H9 (cell line): ENCODE measurements at regions not wholly inside any gene's neighbourhood (a gene's known extent, or its start where the extent isn't known, plus 50 kb on each side); places are given as distances from the start of the nearest gene placed in this dataset.

Experiments
- DNase-seq: peaks from one replicate; pipeline ENCODE4 v3.0.0-alpha.2; 2017
- H2AFZ ChIP-seq: one replicate; pipeline ENCODE4 v1.6.1; 2013; ENCODE audit warnings: mild to moderate bottlenecking, low read length, control low read depth, moderate library complexity
- H2AK5ac ChIP-seq: 2 replicates; pipeline ENCODE4 v1.6.1; 2013; ENCODE audit warnings: low read length, control low read depth, mixed read lengths; ENCODE audit not compliant: insufficient read length
- H2BK120ac ChIP-seq: one replicate; pipeline ENCODE4 v1.6.1; 2013; ENCODE audit warnings: low read depth, mild to moderate bottlenecking, low read length, control low read depth, inconsistent platforms; ENCODE audit not compliant: poor library complexity, severe bottlenecking
- H2BK12ac ChIP-seq: 2 replicates; pipeline ENCODE4 v1.6.1; 2013; ENCODE audit warnings: low read length, control low read depth, mixed read lengths, low read depth; ENCODE audit not compliant: insufficient read length
- H2BK15ac ChIP-seq: 2 replicates; pipeline ENCODE4 v1.6.1; 2013; ENCODE audit warnings: low read depth, low read length, control low read depth
- H2BK20ac ChIP-seq: one replicate; pipeline ENCODE4 v1.6.1; 2013; ENCODE audit warnings: low read depth, mild to moderate bottlenecking, low read length, control low read depth, inconsistent platforms; ENCODE audit not compliant: poor library complexity, severe bottlenecking
- H2BK5ac ChIP-seq: 2 replicates; pipeline ENCODE4 v1.6.1; 2013; ENCODE audit warnings: low read length, control low read depth, mixed read lengths; ENCODE audit not compliant: insufficient read length
- H3K14ac ChIP-seq: 2 replicates; pipeline ENCODE4 v1.6.1; 2013; ENCODE audit warnings: low read length, control low read depth; ENCODE audit not compliant: insufficient read depth
- H3K18ac ChIP-seq: 2 replicates; pipeline ENCODE4 v1.6.1; 2013; ENCODE audit warnings: low read depth, mild to moderate bottlenecking, mixed read lengths, low read length, control low read depth; ENCODE audit not compliant: insufficient read length
- H3K23ac ChIP-seq: 2 replicates; pipeline ENCODE4 v1.6.1; 2013; ENCODE audit warnings: low read length, control low read depth, mixed read lengths, low read depth; ENCODE audit not compliant: insufficient read length
- H3K23me2 ChIP-seq: 2 replicates; pipeline ENCODE4 v1.6.1; 2013; ENCODE audit warnings: low read depth, mild to moderate bottlenecking, mixed read lengths, low read length, control low read depth; ENCODE audit not compliant: insufficient read length, poor library complexity, severe bottlenecking
- H3K27ac ChIP-seq: 2 replicates; pipeline ENCODE4 v1.5.1; 2013; ENCODE audit warnings: low read length, control low read depth, mixed read lengths, low read depth; ENCODE audit not compliant: insufficient read length
- H3K27me3 ChIP-seq: 2 replicates; pipeline ENCODE4 v1.6.1; 2013; ENCODE audit warnings: low read length, control low read depth, inconsistent platforms; ENCODE audit not compliant: insufficient read depth
- H3K4ac ChIP-seq: 2 replicates; pipeline ENCODE4 v1.6.1; 2013; ENCODE audit warnings: low read depth, mild to moderate bottlenecking, control low read depth, inconsistent platforms, low read length, moderate library complexity
- H3K4me1 ChIP-seq: 2 replicates; pipeline ENCODE4 v1.6.1; 2013; ENCODE audit warnings: low read length, control low read depth, inconsistent platforms; ENCODE audit not compliant: insufficient read depth
- H3K4me2 ChIP-seq: 2 replicates; pipeline ENCODE4 v1.6.1; 2013; ENCODE audit warnings: low read length, control low read depth, mixed read lengths; ENCODE audit not compliant: insufficient read length, insufficient read depth
- H3K56ac ChIP-seq: 2 replicates; pipeline ENCODE4 v1.6.1; 2013; ENCODE audit warnings: low read depth, mild to moderate bottlenecking, mixed read lengths, low read length, control low read depth; ENCODE audit not compliant: insufficient read length
- H3K79me1 ChIP-seq: 2 replicates; pipeline ENCODE4 v1.6.1; 2013; ENCODE audit warnings: low read depth, mild to moderate bottlenecking, moderate library complexity, low read length, control low read depth, inconsistent platforms; ENCODE audit not compliant: insufficient read depth, poor library complexity, severe bottlenecking
- H3K79me2 ChIP-seq: 2 replicates; pipeline ENCODE4 v1.6.1; 2013; ENCODE audit warnings: low read length, control low read depth, inconsistent platforms; ENCODE audit not compliant: insufficient read depth
- H3K9ac ChIP-seq: 2 replicates; pipeline ENCODE4 v1.6.1; 2013; ENCODE audit warnings: low read length, control low read depth, mixed read lengths; ENCODE audit not compliant: insufficient read length; ENCODE audit errors: extremely low read depth
- H3K9me3 ChIP-seq: one replicate; pipeline ENCODE4 v1.6.1; 2013; ENCODE audit warnings: low read depth, low read length, inconsistent platforms; ENCODE audit not compliant: control insufficient read depth
- H3T11ph ChIP-seq: one replicate; pipeline ENCODE4 v1.6.1; 2013; ENCODE audit warnings: mild to moderate bottlenecking, low read length, control low read depth, inconsistent platforms
- H4K20me1 ChIP-seq: one replicate; pipeline ENCODE4 v1.6.1; 2013; ENCODE audit not compliant: control insufficient read depth, insufficient read length, insufficient read depth
- H4K5ac ChIP-seq: 2 replicates; pipeline ENCODE4 v1.6.1; 2013; ENCODE audit warnings: low read depth, mild to moderate bottlenecking, mixed read lengths, low read length, control low read depth; ENCODE audit not compliant: insufficient read length
- H4K8ac ChIP-seq: replicated peaks from 2 replicates; pipeline ENCODE4 v1.6.1; 2013; ENCODE audit warnings: low read length, control low read depth, mixed read lengths, low read depth; ENCODE audit not compliant: insufficient read length
- H4K91ac ChIP-seq: 2 replicates; pipeline ENCODE4 v1.6.1; 2013; ENCODE audit warnings: low read depth, mild to moderate bottlenecking, moderate library complexity, mixed read lengths, low read length, control low read depth; ENCODE audit not compliant: insufficient read length
- H3K27ac Mint-ChIP-seq, 3 experiments: 2 replicates in 2 of 3; 3 replicates in 1 of 3; pipeline ENCODE4 v1.8.0; 2020 to 2021; ENCODE audit warnings: mixed read lengths in 3 of 3, mild to moderate bottlenecking in 1 of 3, moderate library complexity in 1 of 3
- H3K27me3 Mint-ChIP-seq: 2 replicates; pipeline ENCODE4 v1.8.0; 2021; ENCODE audit warnings: low read depth, mild to moderate bottlenecking, moderate library complexity, mixed read lengths
- H3K36me3 Mint-ChIP-seq, 3 experiments: 2 replicates in 2 of 3; 3 replicates in 1 of 3; pipeline ENCODE4 v1.8.0; 2020 to 2021; ENCODE audit warnings: low read depth in 3 of 3, mixed read lengths in 3 of 3; ENCODE audit not compliant: insufficient read depth in 1 of 3
- H3K4me1 Mint-ChIP-seq, 2 experiments: 2 replicates each; pipeline ENCODE4 v1.8.0; 2020; ENCODE audit warnings: mixed read lengths in 2 of 2
- H3K4me3 Mint-ChIP-seq, 2 experiments: 2 replicates in 1 of 2; 3 replicates in 1 of 2; pipeline ENCODE4 v1.8.0; 2020 to 2021; ENCODE audit warnings: mild to moderate bottlenecking in 2 of 2, mixed read lengths in 2 of 2, moderate library complexity in 1 of 2
- H3K9me3 Mint-ChIP-seq, 2 experiments: 2 replicates in 1 of 2; 3 replicates in 1 of 2; pipeline ENCODE4 v1.8.0; 2020; ENCODE audit warnings: mild to moderate bottlenecking in 2 of 2, mixed read lengths in 2 of 2, moderate library complexity in 1 of 2
- CTCF ChIP-seq: fragments of 200-600 bp; sonication (generic); conservative IDR thresholded peaks from 3 replicates; pipeline ENCODE4 v1.8.0; 2021; ENCODE audit warnings: antibody characterized with exemption, mild to moderate bottlenecking
- WGBS: extraction: QIAGEN DNeasy Blood & Tissue Kit; methylation state at CpG from one replicate; pipeline ENCODE4 v1.1.7; 2013; ENCODE audit warnings: missing lambda C conversion rate, low lambda C conversion rate, mixed read lengths; ENCODE audit not compliant: insufficient read length; ENCODE audit errors: extremely low coverage; 5-methylcytosine and 5-hydroxymethylcytosine counted together

- Mint-ChIP-seq H3K27ac (no peak overlapping the region), H3K9me3 (peaks cover 3 to 5% of the 10 kb centered on the region in 2 experiments; a peak in 2 of 5 replicates), H3K36me3 (0 out of 7 replicates have a peak, but pooled peaks cover 0 to 3% (median 0%) of the 10 kb centered on the region in 3 experiments), H3K27me3 (no peaks in the 10 kb centered on the region), H3K4me3 (no peak overlapping the region), H3K4me1 (no peaks in the 10 kb centered on the region)
- TF ChIP-seq CTCF: no peak
- Histone ChIP-seq H3K79me1 (no peaks in the 10 kb centered on the region), H2BK120ac (no peak overlapping the region), H4K91ac (no peak overlapping the region), H3K56ac (no peak overlapping the region), H3K23ac (no peak overlapping the region), H4K5ac (no peak overlapping the region), H2BK12ac (no peak overlapping the region), H3K18ac (no peak overlapping the region), H3K27me3 (no peaks in the 10 kb centered on the region), H3K9me3 (no peaks in the 10 kb centered on the region), H3K27ac (no peak overlapping the region), H2AK5ac (no peak overlapping the region), H3K4ac (no peak overlapping the region), H3K79me2 (no peaks in the 10 kb centered on the region), H2BK5ac (no peak overlapping the region), H3K4me2 (no peak overlapping the region), H3K4me1 (no peaks in the 10 kb centered on the region), H4K20me1 (no peaks in the 10 kb centered on the region), H2BK20ac (no peak overlapping the region), H4K8ac (no peak overlapping the region), H2AFZ (no peak overlapping the region), H3K14ac (no peak overlapping the region; the same call in 1 of the 2 replicates), H2BK15ac (no peak overlapping the region), H3T11ph (no peak overlapping the region), H3K23me2 (peaks cover 2% of the 10 kb centered on the region), H3K9ac (no peak overlapping the region)
- no CpG with 5 or more reads among the region's 7 CpGs for WGBS
- DNase-seq: no peak
These were observed 464.3 kb downstream of the EPHA3 start for GRCh38 chr3:89571707-89572106.
